DND-41 (cell line): ENCODE measurements at regions not wholly inside any gene's neighbourhood (a gene's known extent, or its start where the extent isn't known, plus 50 kb on each side); places are given as distances from the start of the nearest gene placed in this dataset.

Experiments
- ATAC-seq: fragments of 200-7000 bp; cut with Tn5 transposase; 3 replicates; pipeline ENCODE4 v1.9.1; 2021; ENCODE audit warnings: low read depth; ENCODE audit not compliant: insufficient read depth
- DNase-seq: peaks from one replicate; pipeline ENCODE4 v3.0.0-alpha.2; 2020
- H2AFZ ChIP-seq: 2 replicates; pipeline ENCODE4 v1.6.0; 2012; ENCODE audit warnings: low read depth, low read length
- H3K27ac ChIP-seq: 2 replicates; pipeline ENCODE4 v1.5.1; 2012; ENCODE audit warnings: low read length, inconsistent platforms
- H3K27me3 ChIP-seq: fragments of 200-600 bp; sonication (generic); 2 replicates; pipeline ENCODE4 v1.6.0; 2012; ENCODE audit warnings: low read length, mild to moderate bottlenecking, inconsistent platforms; ENCODE audit not compliant: insufficient read depth, poor library complexity
- H3K36me3 ChIP-seq: 2 replicates; pipeline ENCODE4 v1.5.1; 2012; ENCODE audit warnings: low read length, inconsistent platforms; ENCODE audit not compliant: insufficient read depth
- H3K4me1 ChIP-seq: 2 replicates; pipeline ENCODE4 v1.5.1; 2012; ENCODE audit warnings: mild to moderate bottlenecking, low read length; ENCODE audit not compliant: insufficient read depth
- H3K4me2 ChIP-seq: 2 replicates; pipeline ENCODE4 v1.6.0; 2012; ENCODE audit warnings: mild to moderate bottlenecking, moderate library complexity, low read length, inconsistent platforms; ENCODE audit not compliant: insufficient read depth
- H3K4me3 ChIP-seq, 2 experiments: fragments of 200-600 bp in 1 of 2; shearing (Covaris generic) in 1 of 2; 2 replicates each; pipeline ENCODE4 v1.5.1; 2012 to 2016; ENCODE audit warnings: inconsistent platforms in 2 of 2, low read length in 2 of 2, mild to moderate bottlenecking in 2 of 2, low read depth in 1 of 2, moderate library complexity in 1 of 2
- H3K79me2 ChIP-seq: 2 replicates; pipeline ENCODE4 v1.6.0; 2012; ENCODE audit warnings: low read length, inconsistent platforms; ENCODE audit not compliant: insufficient read depth
- H3K9ac ChIP-seq: 2 replicates; pipeline ENCODE4 v1.6.0; 2012; ENCODE audit warnings: low read depth, mild to moderate bottlenecking, inconsistent platforms, low read length, moderate library complexity
- H3K9me3 ChIP-seq: 2 replicates; pipeline ENCODE4 v1.5.1; 2012; ENCODE audit warnings: low read length, moderate library complexity, mild to moderate bottlenecking, inconsistent platforms; ENCODE audit not compliant: insufficient read depth, severe bottlenecking
- H4K20me1 ChIP-seq: 2 replicates; pipeline ENCODE4 v1.6.0; 2012; ENCODE audit warnings: low read length; ENCODE audit not compliant: insufficient read depth
- EZH2 ChIP-seq: IDR thresholded peaks from 3 replicates; pipeline ENCODE4 v1.6.1; 2012; ENCODE audit warnings: borderline replicate concordance, low read depth, mild to moderate bottlenecking, moderate library complexity, low read length, inconsistent platforms; ENCODE audit not compliant: severe bottlenecking
- TF ChIP-seq, protein P1 (sequence below): IDR thresholded peaks from 2 replicates; pipeline ENCODE4 v1.5.1; 2012; ENCODE audit warnings: borderline replicate concordance, low read length, moderate library complexity, mild to moderate bottlenecking; ENCODE audit not compliant: poor library complexity, severe bottlenecking; ENCODE audit errors: extremely low read depth

DNA sequence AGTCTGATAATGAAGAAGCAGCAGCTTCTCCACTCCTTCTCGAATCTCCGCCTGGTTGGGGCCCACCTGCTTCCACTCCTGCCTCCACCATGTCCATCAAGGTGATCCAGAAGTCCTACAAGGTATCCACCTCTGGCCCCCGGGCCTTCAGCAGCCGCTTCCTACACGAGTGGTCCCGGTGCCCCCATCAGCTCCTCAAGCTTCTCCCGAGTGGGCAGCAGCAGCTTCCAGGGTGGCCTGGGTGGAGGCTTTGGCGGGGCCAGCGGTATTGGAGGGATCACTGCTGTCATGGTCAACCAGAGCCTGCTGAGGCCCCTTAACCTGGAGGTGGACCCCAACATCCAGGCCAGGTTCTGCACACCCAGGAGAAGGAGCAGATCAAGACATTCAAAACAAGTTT is 381.0 kb upstream of the USP15 start:
- H2AFZ ChIP-seq = no peak overlapping the region
- H3K4me2 ChIP-seq = no peak overlapping the region
- H3K4me1 ChIP-seq = no peaks in the 10 kb centered on the region
- H3K4me3 ChIP-seq = no peak overlapping the region
- no peaks in the 10 kb centered on the region for H3K9me3 ChIP-seq
- ATAC-seq (no peak), DNase-seq (no peak)
- no peaks in the 10 kb centered on the region for H3K79me2 ChIP-seq
- no peak for TF ChIP-seq EZH2
- TF ChIP-seq, protein P1, sequence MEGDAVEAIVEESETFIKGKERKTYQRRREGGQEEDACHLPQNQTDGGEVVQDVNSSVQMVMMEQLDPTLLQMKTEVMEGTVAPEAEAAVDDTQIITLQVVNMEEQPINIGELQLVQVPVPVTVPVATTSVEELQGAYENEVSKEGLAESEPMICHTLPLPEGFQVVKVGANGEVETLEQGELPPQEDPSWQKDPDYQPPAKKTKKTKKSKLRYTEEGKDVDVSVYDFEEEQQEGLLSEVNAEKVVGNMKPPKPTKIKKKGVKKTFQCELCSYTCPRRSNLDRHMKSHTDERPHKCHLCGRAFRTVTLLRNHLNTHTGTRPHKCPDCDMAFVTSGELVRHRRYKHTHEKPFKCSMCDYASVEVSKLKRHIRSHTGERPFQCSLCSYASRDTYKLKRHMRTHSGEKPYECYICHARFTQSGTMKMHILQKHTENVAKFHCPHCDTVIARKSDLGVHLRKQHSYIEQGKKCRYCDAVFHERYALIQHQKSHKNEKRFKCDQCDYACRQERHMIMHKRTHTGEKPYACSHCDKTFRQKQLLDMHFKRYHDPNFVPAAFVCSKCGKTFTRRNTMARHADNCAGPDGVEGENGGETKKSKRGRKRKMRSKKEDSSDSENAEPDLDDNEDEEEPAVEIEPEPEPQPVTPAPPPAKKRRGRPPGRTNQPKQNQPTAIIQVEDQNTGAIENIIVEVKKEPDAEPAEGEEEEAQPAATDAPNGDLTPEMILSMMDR = no peak
- H3K27me3 ChIP-seq = no peaks in the 10 kb centered on the region
- H3K27ac ChIP-seq = no peak overlapping the region
- no peaks in the 10 kb centered on the region for H3K36me3 ChIP-seq
- no peaks in the 10 kb centered on the region for H4K20me1 ChIP-seq
- H3K9ac ChIP-seq = no peak overlapping the region

DNA sequence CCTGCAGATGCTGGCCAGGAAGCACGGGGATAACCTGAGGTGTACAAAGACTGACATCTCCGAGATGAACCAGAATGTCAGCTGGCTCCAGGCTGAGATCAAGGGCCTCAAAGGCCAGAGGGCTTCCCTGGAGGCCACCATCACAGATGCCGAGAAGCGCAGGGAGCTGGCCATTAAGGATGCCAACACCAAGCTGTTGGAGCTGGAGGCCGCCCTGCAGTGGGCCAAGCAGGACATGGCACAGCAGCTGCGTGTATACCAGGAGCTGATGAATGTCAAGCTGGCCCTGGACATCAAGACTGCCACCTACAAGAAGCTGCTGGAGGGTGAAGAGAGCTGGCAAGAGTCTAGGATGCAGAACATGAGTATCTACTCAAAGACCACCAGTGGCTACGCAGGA is 380.0 kb upstream of the USP15 start:
- H3K9ac ChIP-seq = no peak overlapping the region
- DNase-seq = no peak
- TF ChIP-seq, protein P1 = no peak
- TF ChIP-seq EZH2 = no peak
- no peak overlapping the region for H3K27ac ChIP-seq
- H4K20me1 ChIP-seq = no peaks in the 10 kb centered on the region
- H2AFZ ChIP-seq = no peak overlapping the region
- no peaks in the 10 kb centered on the region for H3K9me3 ChIP-seq
- no peak overlapping the region for H3K4me3 ChIP-seq
- H3K4me1 ChIP-seq = no peaks in the 10 kb centered on the region
- H3K36me3 ChIP-seq = no peaks in the 10 kb centered on the region
- no peak overlapping the region for H3K4me2 ChIP-seq
- H3K27me3 ChIP-seq = no peaks in the 10 kb centered on the region
- no peaks in the 10 kb centered on the region for H3K79me2 ChIP-seq
- ATAC-seq = no peak

DNA sequence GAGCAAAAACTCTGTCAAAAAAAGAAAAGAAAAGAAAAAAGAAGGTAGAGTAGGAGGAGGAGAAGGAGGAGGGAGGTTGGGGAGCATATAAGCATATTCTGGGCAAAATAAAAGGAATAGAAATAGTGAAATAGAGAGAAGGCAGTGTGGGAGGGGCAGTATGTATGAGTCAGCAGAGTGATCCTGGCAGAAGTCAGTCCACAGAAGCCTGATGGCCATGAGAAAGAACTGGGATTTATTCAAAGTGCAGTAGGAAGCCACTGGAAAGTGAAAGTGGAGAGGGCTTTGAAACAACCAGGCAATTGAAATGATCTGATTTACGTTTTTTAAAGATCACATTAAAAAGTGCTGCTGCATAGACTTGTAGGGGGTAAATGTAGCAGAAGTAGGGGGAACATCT is 368.6 kb upstream of the USP15 start:
- TF ChIP-seq, protein P1 = no peak
- no peak for TF ChIP-seq EZH2
- Histone ChIP-seq H4K20me1 (no peaks in the 10 kb centered on the region), H3K9ac (no peak overlapping the region), H3K79me2 (no peaks in the 10 kb centered on the region), H3K27ac (no peak overlapping the region), H3K9me3 (no peaks in the 10 kb centered on the region), H3K36me3 (no peaks in the 10 kb centered on the region), H3K4me2 (no peak overlapping the region), H2AFZ (no peak overlapping the region), H3K27me3 (no peaks in the 10 kb centered on the region), H3K4me3 (no peak overlapping the region), H3K4me1 (no peaks in the 10 kb centered on the region)
- ATAC-seq = no peak
- DNase-seq = no peak

DNA sequence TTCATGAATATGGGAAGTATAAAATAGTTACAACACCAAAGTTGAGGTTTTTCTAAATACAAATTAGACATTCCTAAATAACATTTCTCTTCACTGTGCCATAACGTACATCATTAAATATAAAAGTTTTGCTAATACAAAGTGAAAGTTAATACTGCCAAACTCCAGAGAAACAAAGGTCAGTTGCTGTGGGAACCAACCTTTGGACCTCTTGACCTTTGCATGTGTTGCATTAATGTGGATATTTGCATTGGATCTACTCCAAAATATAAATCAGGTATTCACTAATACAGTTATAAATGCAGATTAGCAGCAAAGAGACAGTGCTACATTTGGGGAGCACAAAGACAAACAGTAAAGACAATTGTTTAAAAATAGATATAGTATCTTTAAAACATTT is 366.0 kb upstream of the USP15 start:
- H3K36me3 ChIP-seq = no peaks in the 10 kb centered on the region
- H3K4me1 ChIP-seq = no peaks in the 10 kb centered on the region
- no peaks in the 10 kb centered on the region for H3K79me2 ChIP-seq
- peaks cover 10% of the 10 kb centered on the region for H3K9me3 ChIP-seq
- H3K27ac ChIP-seq = no peak overlapping the region
- no peaks in the 10 kb centered on the region for H3K27me3 ChIP-seq
- H4K20me1 ChIP-seq = no peaks in the 10 kb centered on the region
- H3K4me3 ChIP-seq = no peak overlapping the region
- no peak overlapping the region for H3K4me2 ChIP-seq
- ATAC-seq (no peak), DNase-seq (no peak)
- TF ChIP-seq, protein P1 = no peak
- TF ChIP-seq EZH2 = no peak
- no peak overlapping the region for H2AFZ ChIP-seq
- H3K9ac ChIP-seq = no peak overlapping the region
